IMR-90 (cell line): ENCODE measurements at regions not wholly inside any gene's neighbourhood (a gene's known extent, or its start where the extent isn't known, plus 50 kb on each side); places are given as distances from the start of the nearest gene placed in this dataset.

Experiments used
- CEBPB ChIP-seq: IDR thresholded peaks from 2 replicates; pipeline ENCODE4 v1.6.1; 2012; ENCODE audit warnings: low read depth, low read length, improper control_type of control experiment
- CHD1 ChIP-seq: IDR thresholded peaks from 2 replicates; pipeline ENCODE4 v1.6.1; 2012; ENCODE audit warnings: low read depth, low read length, improper control_type of control experiment
- CTCF ChIP-seq: conservative IDR thresholded peaks from 2 replicates; pipeline ENCODE4 v1.5.1; 2012; ENCODE audit warnings: mild to moderate bottlenecking, low read depth, low read length, improper control_type of control experiment
- ELK1 ChIP-seq: fragments of 150-350 bp; IDR thresholded peaks from 2 replicates; pipeline ENCODE4 v1.6.1; 2016; ENCODE audit warnings: low read depth, mild to moderate bottlenecking, low read length, moderate library complexity, borderline replicate concordance
- FOS ChIP-seq: fragments of 150-350 bp; IDR thresholded peaks from 2 replicates; pipeline ENCODE4 v1.6.1; 2016; ENCODE audit warnings: low read depth, low read length
- MAFK ChIP-seq: IDR thresholded peaks from 2 replicates; pipeline ENCODE4 v1.6.1; 2012; ENCODE audit warnings: low read depth, low read length, improper control_type of control experiment
- POLR2A ChIP-seq: IDR thresholded peaks from 2 replicates; pipeline ENCODE4 v1.6.1; 2012; ENCODE audit warnings: mild to moderate bottlenecking, low read depth, low read length
- RAD21 ChIP-seq: IDR thresholded peaks from 2 replicates; pipeline ENCODE4 v1.6.1; 2012; ENCODE audit warnings: low read length, improper control_type of control experiment
- RFX5 ChIP-seq: IDR thresholded peaks from 2 replicates; pipeline ENCODE4 v1.8.0; 2012; ENCODE audit warnings: low read depth, mild to moderate bottlenecking, low read length, moderate library complexity
- SMC3 ChIP-seq: fragments of 150-350 bp; IDR thresholded peaks from 2 replicates; pipeline ENCODE4 v1.6.1; 2016; ENCODE audit warnings: low read depth, mild to moderate bottlenecking, antibody characterized with exemption, low read length, moderate library complexity
- USF2 ChIP-seq: fragments of 150-350 bp; IDR thresholded peaks from 2 replicates; pipeline ENCODE4 v1.6.1; 2017; ENCODE audit warnings: mild to moderate bottlenecking, antibody characterized with exemption, low read length, low read depth

- no peak for TF ChIP-seq CTCF
- no peak for TF ChIP-seq FOS
- no peak for TF ChIP-seq USF2
- no peak for TF ChIP-seq RFX5
- no peak for TF ChIP-seq RAD21
- no peak for TF ChIP-seq POLR2A
- TF ChIP-seq SMC3 = no peak
- no peak for TF ChIP-seq CEBPB
- TF ChIP-seq CHD1 = no peak
- TF ChIP-seq ELK1 = no peak
- TF ChIP-seq MAFK = peak; percentile 85
Observed at GRCh38 chr5:112628214-112628980, 109.3 kb upstream of the APC start.
